SK-N-SH treated with all-trans-retinoic acid at 6 μM for 48 hours (cell line): ENCODE measurements at regions not wholly inside any gene's neighbourhood (a gene's known extent, or its start where the extent isn't known, plus 50 kb on each side); places are given as distances from the start of the nearest gene placed in this dataset.

Source experiments
- ATAC-seq: fragments of 200-7000 bp; cut with Tn5 transposase; 3 replicates; pipeline ENCODE4 v1.9.1; 2020; ENCODE audit warnings: mild to moderate bottlenecking, moderate library complexity
- ARNTL ChIP-seq: fragments of 450-650 bp; formaldehyde crosslinking; IDR thresholded peaks from 2 replicates; pipeline ENCODE4 v1.5.0; 2020; ENCODE audit warnings: low read depth, mild to moderate bottlenecking, moderate library complexity, borderline replicate concordance
- BACH2 ChIP-seq: fragments of 250-450 bp; sonication (Bioruptor Pico); IDR thresholded peaks from 2 replicates; pipeline ENCODE4 v1.9.0; 2021; ENCODE audit warnings: mild to moderate bottlenecking, borderline replicate concordance
- CREB5 ChIP-seq: fragments of 250-450 bp; sonication (Bioruptor Pico); IDR thresholded peaks from 2 replicates; pipeline ENCODE4 v1.5.1; 2020; ENCODE audit warnings: low read depth, mild to moderate bottlenecking, moderate library complexity
- CSRNP3 ChIP-seq: fragments of 250-450 bp; sonication (Bioruptor Pico); IDR thresholded peaks from 2 replicates; pipeline ENCODE4 v1.5.1; 2021; ENCODE audit warnings: mild to moderate bottlenecking, moderate library complexity
- ESRRG ChIP-seq: fragments of 250-450 bp; sonication (Bioruptor Pico); IDR thresholded peaks from 2 replicates; pipeline ENCODE4 v1.6.1; 2021; ENCODE audit warnings: mild to moderate bottlenecking
- GLIS3 ChIP-seq: fragments of 250-450 bp; sonication (Bioruptor Pico); IDR thresholded peaks from 2 replicates; pipeline ENCODE4 v1.5.0; 2020; ENCODE audit warnings: mild to moderate bottlenecking, moderate library complexity
- ISL1 ChIP-seq: fragments of 250-450 bp; sonication (Bioruptor Pico); IDR thresholded peaks from 2 replicates; pipeline ENCODE4 v2.1.2; 2022; ENCODE audit warnings: mild to moderate bottlenecking, moderate library complexity
- PATZ1 ChIP-seq: fragments of 250-450 bp; sonication (Bioruptor Pico); IDR thresholded peaks from 2 replicates; pipeline ENCODE4 v1.8.0; 2020; ENCODE audit warnings: mild to moderate bottlenecking, moderate library complexity, borderline replicate concordance
- POU6F1 ChIP-seq: fragments of 250-450 bp; sonication (Bioruptor Pico); IDR thresholded peaks from 2 replicates; pipeline ENCODE4 v1.8.0; 2021; ENCODE audit warnings: low read depth, mild to moderate bottlenecking, moderate library complexity, borderline replicate concordance
- PPARA ChIP-seq: fragments of 250-450 bp; sonication (Bioruptor Pico); IDR thresholded peaks from 2 replicates; pipeline ENCODE4 v1.5.0; 2020; ENCODE audit warnings: mild to moderate bottlenecking, borderline replicate concordance
- RARB ChIP-seq: fragments of 250-450 bp; sonication (Bioruptor Pico); IDR thresholded peaks from 2 replicates; pipeline ENCODE4 v1.8.0; 2021; ENCODE audit warnings: mild to moderate bottlenecking, moderate library complexity
- SNAI2 ChIP-seq: fragments of 250-450 bp; sonication (Bioruptor Pico); IDR thresholded peaks from 2 replicates; pipeline ENCODE4 v1.5.0; 2020; ENCODE audit warnings: mild to moderate bottlenecking, moderate library complexity
- TCF4 ChIP-seq: fragments of 250-450 bp; sonication (Bioruptor Pico); IDR thresholded peaks from 2 replicates; pipeline ENCODE4 v1.8.0; 2021; ENCODE audit warnings: mild to moderate bottlenecking, moderate library complexity, borderline replicate concordance
- TOX ChIP-seq: fragments of 250-450 bp; sonication (Bioruptor Pico); IDR thresholded peaks from 2 replicates; pipeline ENCODE4 v1.8.0; 2021; ENCODE audit warnings: mild to moderate bottlenecking, moderate library complexity, borderline replicate concordance
- TSHZ2 ChIP-seq: fragments of 250-450 bp; sonication (Bioruptor Pico); IDR thresholded peaks from 2 replicates; pipeline ENCODE4 v1.5.0; 2020; ENCODE audit warnings: mild to moderate bottlenecking, moderate library complexity
- ZC3H10 ChIP-seq: fragments of 250-450 bp; sonication (Bioruptor Pico); IDR thresholded peaks from 2 replicates; pipeline ENCODE4 v1.5.1; 2021; ENCODE audit warnings: mild to moderate bottlenecking, moderate library complexity
- ZFP3 ChIP-seq: fragments of 250-450 bp; sonication (Bioruptor Pico); IDR thresholded peaks from 2 replicates; pipeline ENCODE4 v1.5.0; 2020; ENCODE audit warnings: mild to moderate bottlenecking, moderate library complexity
- ZFP30 ChIP-seq: fragments of 450-650 bp; formaldehyde crosslinking; IDR thresholded peaks from 2 replicates; pipeline ENCODE4 v1.5.0; 2022; ENCODE audit warnings: mild to moderate bottlenecking, moderate library complexity
- ZNF565 ChIP-seq: fragments of 450-650 bp; formaldehyde crosslinking; conservative IDR thresholded peaks from 2 replicates; pipeline ENCODE4 v1.5.0; 2020; ENCODE audit warnings: low read depth, mild to moderate bottlenecking, moderate library complexity
- ZNF70 ChIP-seq: fragments of 450-650 bp; formaldehyde crosslinking; IDR thresholded peaks from 2 replicates; pipeline ENCODE4 v1.5.0; 2020; ENCODE audit warnings: mild to moderate bottlenecking, moderate library complexity
- ZNF8 ChIP-seq: fragments of 450-650 bp; formaldehyde crosslinking; IDR thresholded peaks from 2 replicates; pipeline ENCODE4 v1.5.0; 2020; ENCODE audit warnings: mild to moderate bottlenecking, moderate library complexity

GRCh38 chr14:81989211-81989610 lies 455.6 kb upstream of the SEL1L start:
- no peak for TF ChIP-seq ARNTL (CRISPR knock-in tag)
- TF ChIP-seq ZC3H10 (CRISPR knock-in tag) = no peak
- TF ChIP-seq BACH2 = no peak
- no peak for TF ChIP-seq ZNF8 (CRISPR knock-in tag)
- no peak for TF ChIP-seq CSRNP3 (CRISPR knock-in tag)
- TF ChIP-seq GLIS3 (CRISPR knock-in tag) = no peak
- TF ChIP-seq ZNF565 = no peak
- no peak for TF ChIP-seq SNAI2 (CRISPR knock-in tag)
- TF ChIP-seq PPARA = no peak
- no peak for TF ChIP-seq PATZ1 (CRISPR knock-in tag)
- no peak for TF ChIP-seq ZFP3 (CRISPR knock-in tag)
- TF ChIP-seq TSHZ2 (CRISPR knock-in tag) = no peak
- no peak for TF ChIP-seq TOX (CRISPR knock-in tag)
- no peak for TF ChIP-seq ISL1
- no peak for ATAC-seq

- peak; percentile 36; the same call in 1 of the 3 replicates for ATAC-seq
- no peak for TF ChIP-seq SNAI2 (CRISPR knock-in tag)
- TF ChIP-seq TCF4 = no peak
- TF ChIP-seq ZNF70 (CRISPR knock-in tag) = no peak
- TF ChIP-seq RARB = no peak
- no peak for TF ChIP-seq ZC3H10 (CRISPR knock-in tag)
- TF ChIP-seq POU6F1 (CRISPR knock-in tag) = no peak
- TF ChIP-seq TSHZ2 (CRISPR knock-in tag) = no peak
- no peak for TF ChIP-seq ZNF565
- TF ChIP-seq ARNTL (CRISPR knock-in tag) = no peak
- TF ChIP-seq ESRRG (CRISPR knock-in tag) = no peak
- no peak for TF ChIP-seq PPARA
- no peak for TF ChIP-seq ZFP30
- no peak for TF ChIP-seq BACH2
- no peak for TF ChIP-seq CREB5 (CRISPR knock-in tag)
- TF ChIP-seq CSRNP3 (CRISPR knock-in tag) = no peak
Observed at GRCh38 chr14:81990312-81990761, 456.7 kb upstream of the SEL1L start.
